Ishikawa (cell line): ENCODE measurements at regions not wholly inside any gene's neighbourhood (a gene's known extent, or its start where the extent isn't known, plus 50 kb on each side); places are given as distances from the start of the nearest gene placed in this dataset.

ENCODE experiments used
- CEBPB ChIP-seq: IDR thresholded peaks from 2 replicates; pipeline ENCODE4 v1.6.1; 2012
- CREB1 ChIP-seq: IDR thresholded peaks from 2 replicates; pipeline ENCODE4 v1.6.1; 2012; ENCODE audit warnings: low read depth
- EGR1 ChIP-seq: IDR thresholded peaks from 2 replicates; pipeline ENCODE4 v1.6.1; 2012
- EP300 ChIP-seq: IDR thresholded peaks from 2 replicates; pipeline ENCODE4 v1.6.1; 2012; ENCODE audit warnings: borderline replicate concordance
- FOXM1 ChIP-seq: IDR thresholded peaks from 2 replicates; pipeline ENCODE4 v1.6.1; 2012; ENCODE audit warnings: low read depth, borderline replicate concordance
- NFIC ChIP-seq: IDR thresholded peaks from 2 replicates; pipeline ENCODE4 v1.6.1; 2012
- RAD21 ChIP-seq: IDR thresholded peaks from 2 replicates; pipeline ENCODE4 v1.6.1; 2012; ENCODE audit warnings: low read depth
- TAF1 ChIP-seq: IDR thresholded peaks from 2 replicates; pipeline ENCODE4 v1.6.1; 2012; ENCODE audit warnings: low read depth, mild to moderate bottlenecking
- TCF12 ChIP-seq: IDR thresholded peaks from 2 replicates; pipeline ENCODE4 v1.6.1; 2012; ENCODE audit warnings: low read depth
- TEAD4 ChIP-seq: IDR thresholded peaks from 2 replicates; pipeline ENCODE4 v1.6.1; 2012
- YY1 ChIP-seq: IDR thresholded peaks from 2 replicates; pipeline ENCODE4 v1.6.1; 2012; ENCODE audit warnings: low read depth
- ZBTB7A ChIP-seq: IDR thresholded peaks from 2 replicates; pipeline ENCODE4 v1.6.1; 2012; ENCODE audit warnings: low read depth
- TF ChIP-seq, protein P1 (sequence below): IDR thresholded peaks from 2 replicates; pipeline ENCODE4 v1.6.1; 2012
- TF ChIP-seq, protein P2 (sequence below): IDR thresholded peaks from 2 replicates; pipeline ENCODE4 v1.6.1; 2012
- TF ChIP-seq, protein P3 (sequence below): IDR thresholded peaks from 2 replicates; pipeline ENCODE4 v1.6.1; 2012; ENCODE audit warnings: low read depth, mild to moderate bottlenecking

DNA sequence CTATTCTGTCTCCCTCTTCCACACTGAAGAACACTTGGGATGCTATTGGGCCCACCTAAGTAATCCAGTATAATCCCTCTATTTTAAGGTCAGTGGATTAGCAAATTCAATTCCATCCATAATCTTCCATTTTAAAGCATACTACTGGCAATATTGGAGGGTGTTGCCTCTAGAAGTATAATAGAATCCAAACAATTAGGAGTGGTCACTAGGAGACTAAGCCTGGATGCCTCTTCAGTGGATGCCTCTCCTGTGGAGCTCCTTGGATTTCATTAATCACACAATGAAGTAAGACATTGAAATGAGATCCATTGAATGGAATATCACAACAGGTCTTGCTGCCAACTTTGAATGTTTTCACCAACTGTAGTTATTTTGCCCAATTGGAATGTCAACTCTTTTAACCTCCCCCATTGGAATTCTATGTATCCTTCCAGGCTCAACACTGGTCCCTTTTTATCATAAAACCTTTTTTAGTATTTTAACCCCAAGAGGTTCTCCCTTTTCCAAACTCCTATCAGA, 311.6 kb downstream of the PLK2 start:
- TF ChIP-seq TAF1 (no peak), RAD21 (no peak), NFIC (no peak), FOXM1 (no peak), TEAD4 (no peak), YY1 (no peak), TCF12 (no peak), EP300 (no peak), CEBPB (no peak), ZBTB7A (no peak), EGR1 (no peak)
- TF ChIP-seq, protein P1, sequence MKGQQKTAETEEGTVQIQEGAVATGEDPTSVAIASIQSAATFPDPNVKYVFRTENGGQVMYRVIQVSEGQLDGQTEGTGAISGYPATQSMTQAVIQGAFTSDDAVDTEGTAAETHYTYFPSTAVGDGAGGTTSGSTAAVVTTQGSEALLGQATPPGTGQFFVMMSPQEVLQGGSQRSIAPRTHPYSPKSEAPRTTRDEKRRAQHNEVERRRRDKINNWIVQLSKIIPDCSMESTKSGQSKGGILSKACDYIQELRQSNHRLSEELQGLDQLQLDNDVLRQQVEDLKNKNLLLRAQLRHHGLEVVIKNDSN: no peak
- TF ChIP-seq, protein P2, sequence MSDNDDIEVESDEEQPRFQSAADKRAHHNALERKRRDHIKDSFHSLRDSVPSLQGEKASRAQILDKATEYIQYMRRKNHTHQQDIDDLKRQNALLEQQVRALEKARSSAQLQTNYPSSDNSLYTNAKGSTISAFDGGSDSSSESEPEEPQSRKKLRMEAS: no peak
- TF ChIP-seq, protein P3, sequence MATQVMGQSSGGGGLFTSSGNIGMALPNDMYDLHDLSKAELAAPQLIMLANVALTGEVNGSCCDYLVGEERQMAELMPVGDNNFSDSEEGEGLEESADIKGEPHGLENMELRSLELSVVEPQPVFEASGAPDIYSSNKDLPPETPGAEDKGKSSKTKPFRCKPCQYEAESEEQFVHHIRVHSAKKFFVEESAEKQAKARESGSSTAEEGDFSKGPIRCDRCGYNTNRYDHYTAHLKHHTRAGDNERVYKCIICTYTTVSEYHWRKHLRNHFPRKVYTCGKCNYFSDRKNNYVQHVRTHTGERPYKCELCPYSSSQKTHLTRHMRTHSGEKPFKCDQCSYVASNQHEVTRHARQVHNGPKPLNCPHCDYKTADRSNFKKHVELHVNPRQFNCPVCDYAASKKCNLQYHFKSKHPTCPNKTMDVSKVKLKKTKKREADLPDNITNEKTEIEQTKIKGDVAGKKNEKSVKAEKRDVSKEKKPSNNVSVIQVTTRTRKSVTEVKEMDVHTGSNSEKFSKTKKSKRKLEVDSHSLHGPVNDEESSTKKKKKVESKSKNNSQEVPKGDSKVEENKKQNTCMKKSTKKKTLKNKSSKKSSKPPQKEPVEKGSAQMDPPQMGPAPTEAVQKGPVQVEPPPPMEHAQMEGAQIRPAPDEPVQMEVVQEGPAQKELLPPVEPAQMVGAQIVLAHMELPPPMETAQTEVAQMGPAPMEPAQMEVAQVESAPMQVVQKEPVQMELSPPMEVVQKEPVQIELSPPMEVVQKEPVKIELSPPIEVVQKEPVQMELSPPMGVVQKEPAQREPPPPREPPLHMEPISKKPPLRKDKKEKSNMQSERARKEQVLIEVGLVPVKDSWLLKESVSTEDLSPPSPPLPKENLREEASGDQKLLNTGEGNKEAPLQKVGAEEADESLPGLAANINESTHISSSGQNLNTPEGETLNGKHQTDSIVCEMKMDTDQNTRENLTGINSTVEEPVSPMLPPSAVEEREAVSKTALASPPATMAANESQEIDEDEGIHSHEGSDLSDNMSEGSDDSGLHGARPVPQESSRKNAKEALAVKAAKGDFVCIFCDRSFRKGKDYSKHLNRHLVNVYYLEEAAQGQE: no peak

DNA sequence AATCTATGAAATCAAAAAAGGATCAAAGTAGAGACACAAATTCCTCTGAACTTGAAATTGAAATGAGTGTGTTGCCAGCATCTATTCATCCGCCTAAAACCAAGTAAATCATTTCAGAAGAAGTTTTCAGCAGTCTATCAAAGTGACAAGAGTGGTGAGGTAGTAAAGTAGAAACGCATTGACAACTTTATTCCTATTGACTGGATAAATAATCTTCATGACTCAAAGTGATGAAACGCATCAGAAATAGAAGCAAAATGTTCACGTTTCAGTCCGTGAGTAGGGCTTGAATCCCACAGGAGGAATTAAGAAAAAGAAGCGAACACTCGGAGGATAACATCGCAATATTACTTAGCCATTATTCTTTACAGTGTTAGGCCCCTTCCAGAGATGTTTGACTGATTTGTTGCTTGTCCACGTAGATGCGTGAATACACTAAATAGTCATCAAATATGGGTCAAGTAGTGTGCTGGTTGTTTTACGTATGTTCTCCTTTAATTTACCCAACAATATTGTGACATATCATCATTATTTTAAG, 314.4 kb downstream of the PLK2 start:
- TF ChIP-seq CEBPB (no peak), EGR1 (no peak), TEAD4 (no peak), RAD21 (no peak), FOXM1 (no peak), EP300 (no peak), TCF12 (no peak), YY1 (no peak), NFIC (no peak), ZBTB7A (no peak), TAF1 (no peak)
- TF ChIP-seq, protein P1: no peak
- TF ChIP-seq, protein P3: no peak
- TF ChIP-seq, protein P2: no peak

DNA sequence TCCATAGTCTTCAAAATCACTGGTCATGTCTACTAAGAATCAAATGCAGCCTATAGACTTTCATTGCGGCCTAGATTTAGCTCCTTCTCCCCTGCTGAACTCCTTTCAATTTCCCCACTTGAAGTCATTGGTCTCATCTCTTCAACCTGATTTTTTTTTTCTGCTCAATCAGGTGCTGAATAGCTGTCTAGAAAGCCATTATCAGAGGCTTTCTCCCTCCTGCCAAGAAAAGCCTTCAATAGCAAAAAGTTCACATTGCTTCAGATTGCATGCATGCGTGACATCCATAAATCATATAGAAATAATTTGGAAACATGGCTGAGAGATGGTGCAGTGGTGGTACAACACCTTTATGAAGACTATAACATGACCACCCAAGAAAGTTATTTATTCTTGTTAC, 316.2 kb downstream of the PLK2 start:
- TF ChIP-seq ZBTB7A (no peak), CREB1 (no peak), TEAD4 (no peak), FOXM1 (no peak), EP300 (no peak), RAD21 (no peak), TAF1 (no peak), CEBPB (no peak), NFIC (no peak), EGR1 (no peak), TCF12 (no peak)
- TF ChIP-seq, protein P1: no peak
- TF ChIP-seq, protein P2: no peak
- TF ChIP-seq, protein P3: no peak
